ENCODE measurements at regions not wholly inside any gene's neighbourhood (a gene's known extent, or its start where the extent isn't known, plus 50 kb on each side); places are given as distances from the start of the nearest gene placed in this dataset.
A peak's percentile ranks its signal among the peaks of the same experiment; 100 is the strongest.

- TF ChIP-seq ETS1 (CRISPR knock-in tag; IDR thresholded peaks at IDR 0.05): no peak
- no peak for TF ChIP-seq ZNF607 (CRISPR knock-in tag; IDR thresholded peaks at IDR 0.05; ENCODE audit: borderline replicate concordance)
- no peak for TF ChIP-seq ZNF83 (CRISPR knock-in tag; IDR thresholded peaks at IDR 0.05; ENCODE audit: borderline replicate concordance)
- no peak for TF ChIP-seq ZNF407 (CRISPR knock-in tag; IDR thresholded peaks at IDR 0.05; ENCODE audit: not compliant biosample characterization)
- no peak for TF ChIP-seq CBX5 (CRISPR knock-in tag; IDR thresholded peaks at IDR 0.05; ENCODE audit: borderline replicate concordance)
- TF ChIP-seq ZUFSP (CRISPR knock-in tag; IDR thresholded peaks at IDR 0.05; ENCODE audit: borderline replicate concordance): no peak
- TF ChIP-seq ZNF180 (CRISPR knock-in tag; IDR thresholded peaks at IDR 0.05; ENCODE audit: borderline replicate concordance, low read depth): no peak
- no peak for TF ChIP-seq TRAFD1 (CRISPR knock-in tag; IDR thresholded peaks at IDR 0.05; ENCODE audit: borderline replicate concordance)
- 0 out of 2 replicates have a peak, but pooled peaks have one; percentile 82 for TF ChIP-seq ZNF274 (CRISPR knock-in tag; IDR thresholded peaks at IDR 0.05)
- TF ChIP-seq MEF2D (CRISPR knock-in tag; IDR thresholded peaks at IDR 0.05): no peak
- TF ChIP-seq ZNF34 (CRISPR knock-in tag; IDR thresholded peaks at IDR 0.05; ENCODE audit: borderline replicate concordance): no peak
- no peak for TF ChIP-seq JUNB (CRISPR knock-in tag; IDR thresholded peaks at IDR 0.05; ENCODE audit: borderline replicate concordance)
- TF ChIP-seq ARNT2 (CRISPR knock-in tag; IDR thresholded peaks at IDR 0.05; ENCODE audit: low read depth): no peak
- peak; percentile 33; the same call in 1 of the 2 replicates for TF ChIP-seq KDM5B (CRISPR knock-in tag; IDR thresholded peaks at IDR 0.05; ENCODE audit: borderline replicate concordance)
Measured at GRCh38 chr17:77312786-77313599, 172.2 kb downstream of the SEC14L1 start (continued).

All from HepG2 (cell line).